ENCODE measurements at regions not wholly inside any gene's neighbourhood (a gene's known extent, or its start where the extent isn't known, plus 50 kb on each side); places are given as distances from the start of the nearest gene placed in this dataset.
"Not testable (repeated sequence)": the region's sequence is repeated elsewhere in the genome, so short reads cannot be mapped to it uniquely, and the experiment has no call there.

DNA sequence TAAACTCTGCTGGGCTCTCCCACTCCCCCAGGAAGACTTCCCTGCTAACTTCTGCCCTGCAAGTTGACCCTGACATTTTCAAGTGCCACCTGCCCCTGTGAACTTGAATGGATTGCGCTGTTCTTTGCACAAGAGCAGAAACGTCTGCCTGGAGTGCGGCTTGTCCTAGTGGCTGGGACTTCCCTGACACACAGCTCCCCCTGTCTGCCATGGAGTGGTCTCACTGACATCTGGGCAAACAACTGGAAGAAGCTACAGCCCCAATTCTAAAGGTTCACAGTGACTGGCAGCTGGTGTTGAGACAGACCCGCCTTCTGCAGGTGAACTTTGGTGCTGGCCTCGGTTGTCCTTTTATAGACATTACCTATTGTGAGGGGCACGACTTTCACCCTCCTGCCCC lies 138.7 kb downstream of the KLRB1 start:
- peak; percentile 65 for DNase-seq (ENCODE audit: low spot score)
- POLR2A ChIA-PET (ENCODE audit: low non-redundant PET), result not testable (repeated sequence)
- CTCF ChIA-PET, result interaction anchor here (0.6 to 1.0 kb wide), 3 partner anchors 137 to 139 kb away, joined by 3 to 5 read pairs (median 5); no protein-coding TSS in a partner anchor

DNA sequence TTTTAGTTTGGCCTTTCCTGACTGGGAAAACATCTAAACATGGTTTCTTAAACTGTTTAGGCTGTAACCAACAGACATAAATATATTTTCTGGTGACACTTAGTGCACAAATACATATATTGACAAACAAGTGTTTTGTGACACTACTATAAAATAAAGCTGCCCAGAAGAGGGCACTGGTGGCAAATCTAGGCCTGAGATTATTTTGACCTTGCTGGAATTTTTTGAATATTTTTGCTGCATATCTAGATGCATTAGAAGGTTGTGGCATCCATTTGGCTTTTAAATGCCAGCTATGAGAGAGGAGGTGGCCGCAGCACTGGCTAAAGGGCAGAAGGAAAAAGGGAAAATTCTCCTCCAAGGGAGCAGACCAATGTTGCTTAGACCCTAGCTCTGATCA lies 139.6 kb downstream of the KLRB1 start:
- H3K27ac ChIP-seq (ENCODE audit: low read depth, low read length, poor library complexity, severe bottlenecking); H3K4me3 ChIP-seq (ENCODE audit: low read depth, low read length, poor library complexity, severe bottlenecking); BruUV-seq (replicated peaks); H3K4me1 ChIP-seq (ENCODE audit: insufficient read depth, low read length, poor library complexity, severe bottlenecking); DNase-seq (ENCODE audit: low spot score); POLR2A ChIA-PET (ENCODE audit: low non-redundant PET); CTCF ChIA-PET; H3K36me3 ChIP-seq (ENCODE audit: insufficient read depth, low read length, poor library complexity, severe bottlenecking); H3K9me3 ChIP-seq (ENCODE audit: low read depth, low read length, poor library complexity, severe bottlenecking); H3K27me3 ChIP-seq (replicated peaks; ENCODE audit: insufficient read depth, low read depth, low read length, poor library complexity): not testable (repeated sequence)
- intact Hi-C loops (cut with micrococcal nuclease; ENCODE audit: unreplicated experiment), result loop anchor here (10.0 kb wide), 1 partner anchor 117 kb away; no protein-coding TSS in a partner anchor

More for the DNA sequence above, 138.7 kb downstream of the KLRB1 start:
- H3K4me3 ChIP-seq (ENCODE audit: low read depth, low read length, poor library complexity, severe bottlenecking); H3K27ac ChIP-seq (ENCODE audit: low read depth, low read length, poor library complexity, severe bottlenecking); H3K4me1 ChIP-seq (ENCODE audit: insufficient read depth, low read length, poor library complexity, severe bottlenecking); BruUV-seq (replicated peaks); H3K9me3 ChIP-seq (ENCODE audit: low read depth, low read length, poor library complexity, severe bottlenecking); H3K27me3 ChIP-seq (replicated peaks; ENCODE audit: insufficient read depth, low read depth, low read length, poor library complexity); H3K36me3 ChIP-seq (ENCODE audit: insufficient read depth, low read length, poor library complexity, severe bottlenecking): not testable (repeated sequence)
- TF ChIP-seq, protein P1, sequence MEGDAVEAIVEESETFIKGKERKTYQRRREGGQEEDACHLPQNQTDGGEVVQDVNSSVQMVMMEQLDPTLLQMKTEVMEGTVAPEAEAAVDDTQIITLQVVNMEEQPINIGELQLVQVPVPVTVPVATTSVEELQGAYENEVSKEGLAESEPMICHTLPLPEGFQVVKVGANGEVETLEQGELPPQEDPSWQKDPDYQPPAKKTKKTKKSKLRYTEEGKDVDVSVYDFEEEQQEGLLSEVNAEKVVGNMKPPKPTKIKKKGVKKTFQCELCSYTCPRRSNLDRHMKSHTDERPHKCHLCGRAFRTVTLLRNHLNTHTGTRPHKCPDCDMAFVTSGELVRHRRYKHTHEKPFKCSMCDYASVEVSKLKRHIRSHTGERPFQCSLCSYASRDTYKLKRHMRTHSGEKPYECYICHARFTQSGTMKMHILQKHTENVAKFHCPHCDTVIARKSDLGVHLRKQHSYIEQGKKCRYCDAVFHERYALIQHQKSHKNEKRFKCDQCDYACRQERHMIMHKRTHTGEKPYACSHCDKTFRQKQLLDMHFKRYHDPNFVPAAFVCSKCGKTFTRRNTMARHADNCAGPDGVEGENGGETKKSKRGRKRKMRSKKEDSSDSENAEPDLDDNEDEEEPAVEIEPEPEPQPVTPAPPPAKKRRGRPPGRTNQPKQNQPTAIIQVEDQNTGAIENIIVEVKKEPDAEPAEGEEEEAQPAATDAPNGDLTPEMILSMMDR (conservative IDR thresholded peaks at IDR 0.05; ENCODE audit: low read depth, low read length), result peak; percentile 57
- intact Hi-C loops (cut with micrococcal nuclease; ENCODE audit: unreplicated experiment), result loop anchor here (1.0 to 10.0 kb wide), 2 partner anchors 116 to 138 kb away; no protein-coding TSS in a partner anchor

DNA sequence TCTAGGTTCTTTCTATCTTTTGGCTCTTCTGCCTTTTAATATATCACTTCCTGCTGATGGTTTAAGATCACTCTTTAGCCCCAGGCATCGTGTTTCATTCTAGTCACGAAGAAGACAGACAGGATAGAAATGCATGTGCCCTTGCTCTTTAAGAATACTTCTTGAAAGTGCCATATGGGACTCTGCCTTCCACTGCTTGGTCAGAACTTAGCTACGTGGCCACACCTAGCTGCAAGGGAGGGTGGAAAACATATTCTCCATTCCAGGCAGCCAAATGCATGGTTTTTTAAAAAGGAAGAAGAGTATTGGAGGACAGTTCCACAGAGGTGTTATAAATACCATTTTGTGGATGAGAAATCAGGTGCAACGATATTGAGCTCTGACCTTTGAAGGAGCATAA lies 143.3 kb downstream of the KLRB1 start:
- no peaks in the 10 kb centered on the region for H3K27me3 ChIP-seq (replicated peaks; ENCODE audit: insufficient read depth, low read depth, low read length, poor library complexity)
- H3K27ac ChIP-seq (ENCODE audit: low read depth, low read length, poor library complexity, severe bottlenecking), result no peak overlapping the region
- BruUV-seq (replicated peaks), result no TSS peak
- no peak overlapping the region for H3K4me3 ChIP-seq (ENCODE audit: low read depth, low read length, poor library complexity, severe bottlenecking)
- ChIA-PET CTCF (no interaction called here), POLR2A (ENCODE audit: low non-redundant PET) (no interaction called here)
- intact Hi-C loops (cut with micrococcal nuclease; ENCODE audit: unreplicated experiment), result loop anchor here (10.0 kb wide), 1 partner anchor 120 kb away; no protein-coding TSS in a partner anchor
- no peaks in the 10 kb centered on the region for H3K36me3 ChIP-seq (ENCODE audit: insufficient read depth, low read length, poor library complexity, severe bottlenecking)
- no peaks in the 10 kb centered on the region for H3K9me3 ChIP-seq (ENCODE audit: low read depth, low read length, poor library complexity, severe bottlenecking)
- H3K4me1 ChIP-seq (ENCODE audit: insufficient read depth, low read length, poor library complexity, severe bottlenecking), result no peaks in the 10 kb centered on the region
- no peak for DNase-seq (ENCODE audit: low spot score)
- TF ChIP-seq EZH2 (IDR thresholded peaks at IDR 0.05; ENCODE audit: borderline replicate concordance, low read depth, low read length, poor library complexity, severe bottlenecking), result no peak
- TF ChIP-seq, protein P1 (conservative IDR thresholded peaks at IDR 0.05; ENCODE audit: low read depth, low read length), result no peak

DNA sequence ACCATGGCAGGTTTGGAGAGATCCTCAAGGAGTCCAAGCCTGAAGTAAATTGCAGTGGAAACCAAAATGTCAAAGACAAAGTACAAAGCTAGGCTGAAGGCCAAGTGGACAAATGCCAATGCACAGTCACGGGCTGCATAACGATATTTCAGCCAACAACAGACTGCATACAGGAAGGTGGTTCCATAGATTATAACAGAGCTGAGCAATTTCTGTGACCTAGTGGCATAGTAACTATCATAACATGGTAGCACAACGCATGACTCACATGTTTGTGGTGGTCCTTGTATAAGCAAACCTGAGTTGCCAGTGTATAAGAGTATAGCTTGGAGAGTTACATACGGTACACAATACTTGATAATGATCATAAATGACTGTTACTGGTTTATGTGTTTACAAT lies 152.2 kb downstream of the KLRB1 start:
- CTCF ChIA-PET; H3K36me3 ChIP-seq (ENCODE audit: insufficient read depth, low read length, poor library complexity, severe bottlenecking); H3K4me3 ChIP-seq (ENCODE audit: low read depth, low read length, poor library complexity, severe bottlenecking); H3K9me3 ChIP-seq (ENCODE audit: low read depth, low read length, poor library complexity, severe bottlenecking); H3K27me3 ChIP-seq (replicated peaks; ENCODE audit: insufficient read depth, low read depth, low read length, poor library complexity); H3K4me1 ChIP-seq (ENCODE audit: insufficient read depth, low read length, poor library complexity, severe bottlenecking); BruUV-seq (replicated peaks); intact Hi-C loops (cut with micrococcal nuclease; ENCODE audit: unreplicated experiment); POLR2A ChIA-PET (ENCODE audit: low non-redundant PET); DNase-seq (ENCODE audit: low spot score); H3K27ac ChIP-seq (ENCODE audit: low read depth, low read length, poor library complexity, severe bottlenecking): not testable (repeated sequence)

DNA sequence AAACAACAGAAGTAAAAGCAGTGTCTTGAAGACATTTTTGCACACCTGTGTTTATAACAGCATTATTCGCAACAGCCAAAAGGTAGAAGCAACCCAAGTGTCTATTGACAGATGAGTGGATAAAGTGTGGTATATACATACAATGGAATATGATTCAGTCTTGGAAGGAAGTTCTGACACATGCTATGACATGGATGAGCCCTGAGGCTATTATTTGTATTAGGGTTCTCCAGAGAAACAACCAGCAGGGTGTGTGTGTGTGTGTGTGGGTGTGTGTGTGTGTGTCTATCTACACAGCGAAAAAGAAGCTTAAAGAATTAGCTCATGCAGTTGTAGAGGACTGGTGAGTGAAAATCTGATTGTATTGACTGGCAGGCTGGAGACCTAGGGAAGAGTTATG lies 153.7 kb downstream of the KLRB1 start:
- H3K27me3 ChIP-seq (replicated peaks; ENCODE audit: insufficient read depth, low read depth, low read length, poor library complexity); H3K9me3 ChIP-seq (ENCODE audit: low read depth, low read length, poor library complexity, severe bottlenecking); H3K27ac ChIP-seq (ENCODE audit: low read depth, low read length, poor library complexity, severe bottlenecking); H3K4me3 ChIP-seq (ENCODE audit: low read depth, low read length, poor library complexity, severe bottlenecking); intact Hi-C loops (cut with micrococcal nuclease; ENCODE audit: unreplicated experiment); DNase-seq (ENCODE audit: low spot score); BruUV-seq (replicated peaks); H3K36me3 ChIP-seq (ENCODE audit: insufficient read depth, low read length, poor library complexity, severe bottlenecking); H3K4me1 ChIP-seq (ENCODE audit: insufficient read depth, low read length, poor library complexity, severe bottlenecking); POLR2A ChIA-PET (ENCODE audit: low non-redundant PET); CTCF ChIA-PET: not testable (repeated sequence)

DNA sequence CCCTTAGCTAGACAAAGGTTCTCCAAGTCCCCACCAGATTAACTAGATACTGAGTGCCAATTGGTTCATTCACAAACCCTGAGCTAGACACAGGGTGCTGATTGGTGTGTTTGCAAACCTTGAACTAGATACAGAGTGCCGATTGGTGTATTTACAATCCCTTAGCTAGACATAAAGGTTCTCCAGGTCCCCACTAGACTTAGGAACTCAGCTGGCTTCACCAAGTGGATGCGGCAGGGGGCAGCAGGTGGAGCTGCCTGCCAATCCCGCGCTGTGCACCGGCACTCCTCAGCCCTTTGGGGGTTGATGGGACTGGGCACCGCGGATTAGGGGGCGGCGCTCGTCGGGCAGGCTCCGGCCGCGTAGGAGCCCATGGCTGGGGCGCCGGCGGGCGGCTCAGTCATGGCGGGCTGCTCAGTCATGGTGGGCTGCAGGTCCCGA lies 157.6 kb downstream of the KLRB1 start:
- H3K4me1 ChIP-seq (ENCODE audit: insufficient read depth, low read length, poor library complexity, severe bottlenecking); CTCF ChIA-PET; H3K9me3 ChIP-seq (ENCODE audit: low read depth, low read length, poor library complexity, severe bottlenecking); H3K27me3 ChIP-seq (replicated peaks; ENCODE audit: insufficient read depth, low read depth, low read length, poor library complexity); DNase-seq (ENCODE audit: low spot score); intact Hi-C loops (cut with micrococcal nuclease; ENCODE audit: unreplicated experiment); POLR2A ChIA-PET (ENCODE audit: low non-redundant PET); H3K27ac ChIP-seq (ENCODE audit: low read depth, low read length, poor library complexity, severe bottlenecking); BruUV-seq (replicated peaks); H3K36me3 ChIP-seq (ENCODE audit: insufficient read depth, low read length, poor library complexity, severe bottlenecking); H3K4me3 ChIP-seq (ENCODE audit: low read depth, low read length, poor library complexity, severe bottlenecking): not testable (repeated sequence)

Data from A673 (cell line).